Heart left ventricle (tissue), 16 donors: ENCODE measurements at regions not wholly inside any gene's neighbourhood (a gene's known extent, or its start where the extent isn't known, plus 50 kb on each side); places are given as distances from the start of the nearest gene placed in this dataset.

Experiments used
- ATAC-seq, 4 donors: fragments of 200-7000 bp; cut with Tn5 transposase; one replicate each; pipeline ENCODE4 v1.9.1; 2020 to 2022; ENCODE audit warnings: moderate library complexity in 4 of 4, mild to moderate bottlenecking in 3 of 4, moderate number of reproducible peaks in 1 of 4
- DNase-seq, 5 donors: peaks; one replicate each; pipeline ENCODE4 v3.0.0-alpha.2; 2020
- H3K27ac ChIP-seq, 12 donors: fragments of 200-600 bp; sonication (generic) in 4 of 12; one replicate each; pipeline versions ENCODE4 v1.5.0 to v1.8.0; 2016 to 2022; ENCODE audit warnings: mild to moderate bottlenecking in 2 of 12
- H3K27me3 ChIP-seq, 9 donors: fragments of 200-600 bp; sonication (generic) in 2 of 9; one replicate each; pipeline versions ENCODE4 v1.5.1 to v1.8.0; 2016 to 2022; ENCODE audit warnings: mild to moderate bottlenecking in 3 of 9
- H3K36me3 ChIP-seq, 9 donors: fragments of 200-600 bp; sonication (generic) in 2 of 9; one replicate each; pipeline versions ENCODE4 v1.5.0 to v1.8.0; 2018 to 2022; ENCODE audit warnings: mild to moderate bottlenecking in 2 of 9
- H3K4me1 ChIP-seq, 12 donors: fragments of 200-600 bp; sonication (generic) in 4 of 12; one replicate each; pipeline versions ENCODE4 v1.5.0 to v1.8.0; 2016 to 2022; ENCODE audit warnings: mild to moderate bottlenecking in 3 of 12
- H3K4me3 ChIP-seq, 12 donors: fragments of 200-600 bp; sonication (generic) in 4 of 12; one replicate each; pipeline versions ENCODE4 v1.5.0 to v1.8.0; 2017 to 2022; ENCODE audit warnings: mild to moderate bottlenecking in 9 of 12, moderate library complexity in 4 of 12
- H3K9me3 ChIP-seq, 12 donors: fragments of 200-600 bp; sonication (generic) in 4 of 12; one replicate each; pipeline versions ENCODE4 v1.5.0 to v1.8.0; 2016 to 2022; ENCODE audit warnings: mild to moderate bottlenecking in 1 of 12
- CTCF ChIP-seq, 12 donors: fragments of 200-600 bp; sonication (generic) in 4 of 12; IDR thresholded peaks; one replicate each; pipeline versions ENCODE4 v1.5.0 to v1.8.0; 2018 to 2022; ENCODE audit warnings: antibody characterized with exemption in 12 of 12, mild to moderate bottlenecking in 5 of 12
- POLR2A ChIP-seq, 2 donors: fragments of 450-650 bp; IDR thresholded peaks; one replicate each; pipeline ENCODE4 v1.6.1; 2017; ENCODE audit warnings: antibody characterized with exemption in 2 of 2, mild to moderate bottlenecking in 2 of 2, moderate library complexity in 2 of 2
- WGBS, 4 donors: extraction: QIAGEN DNeasy Blood & Tissue Kit in 2 of 4; methylation state at CpG; one replicate each; pipeline versions ENCODE4 v1.1.5 to v1.1.7; 2013 to 2018; 5-methylcytosine and 5-hydroxymethylcytosine counted together
- intact Hi-C, 10 donors: fragments of 100-400 bp; cut with DNase I; formaldehyde crosslinking; loops; one replicate each; pipeline versions ENCODE4 v1.11.1 to v1.14.2; 2022
- donor health status: ischemic (EF 13 %, LVEDD 7.1; RV severe dilation, severe dysfunction).
- donor health status: healthy with polysubstance abuse.
- donor health status: DM: no; HTN: yes; CAD: no.
- donor health status: DM: no; HTN: no; CAD: no.
- donor health status: ischemic (EF 25% LVEDD 6.9; RV normal size, moderate dysfunction).
- donor health status: ischemic (EF 25% LVEDD 5.7; RV mildly dilated, moderate dysfunction).
- donor health status: healthy.
- donor health status: DM: yes; HTN: yes; CAD: no.
- donor health status: ischemic (EF 35%, LVEDD 5.7; RV mildly dilated, moderate dysfunction).
- donor health status: nonischemic (EF 11% LVEDD 7.7; RV severe dilation, severe dysfunction).
- donor health status: DM: yes; HTN: yes; CAD: no.
- donor health status: PGD.
- donor health status: ischemic (EF 29% LVEDD 5.4; RV normal size, mild dysfunction).
- donor health status: nonischemic (EF 23%, LVEDD 6.1; RV moderate dilation, normal function).

- Histone ChIP-seq H3K4me3 (no peak overlapping the region), H3K27me3 (no peaks in the 10 kb centered on the region), H3K9me3 (peaks cover 0 to 5% (median 0%) of the 10 kb centered on the region in 12 donors), H3K4me1 (no peaks in the 10 kb centered on the region), H3K27ac (no peak overlapping the region), H3K36me3 (no peaks in the 10 kb centered on the region)
- no peak for TF ChIP-seq CTCF (IDR thresholded peaks at IDR 0.05)
- no peak for TF ChIP-seq POLR2A (IDR thresholded peaks at IDR 0.05)
- intact Hi-C loops: no loop called here
- ATAC-seq: no peak
- 89 to 94% (median 90%) methylated on average over 2 of the region's 2 CpGs for WGBS, 4 donors
- DNase-seq: no peak
Observed at GRCh38 chr10:8967061-8967460, 912.6 kb downstream of the GATA3 start.

GRCh38 chr10:8969853-8970252 lies 915.4 kb downstream of the GATA3 start:
- DNase-seq (no peak), ATAC-seq (no peak)
- intact Hi-C loops: no loop called here
- TF ChIP-seq POLR2A (IDR thresholded peaks at IDR 0.05): no peak
- TF ChIP-seq CTCF (IDR thresholded peaks at IDR 0.05): no peak
- H3K27me3 ChIP-seq: no peaks in the 10 kb centered on the region
- no peak overlapping the region for H3K27ac ChIP-seq
- WGBS, 4 donors: 74 to 82% (median 82%) methylated on average over 1 of the region's 1 CpG
- no peaks in the 10 kb centered on the region for H3K4me1 ChIP-seq
- no peak overlapping the region for H3K4me3 ChIP-seq
- no peaks in the 10 kb centered on the region for H3K36me3 ChIP-seq
- no peaks in the 10 kb centered on the region for H3K9me3 ChIP-seq

GRCh38 chr10:8975535-8975934 lies 921.0 kb downstream of the GATA3 start:
- H3K36me3 ChIP-seq: no peaks in the 10 kb centered on the region
- H3K9me3 ChIP-seq: no peaks in the 10 kb centered on the region
- H3K4me3 ChIP-seq: no peak overlapping the region
- no peak overlapping the region for H3K27ac ChIP-seq
- intact Hi-C loops: no loop called here
- H3K4me1 ChIP-seq: no peaks in the 10 kb centered on the region
- H3K27me3 ChIP-seq: no peaks in the 10 kb centered on the region
- WGBS, 4 donors: 61 to 65% (median 62%) methylated on average over 4 of the region's 4 CpGs
- DNase-seq: no peak
- TF ChIP-seq CTCF (IDR thresholded peaks at IDR 0.05) (no peak), POLR2A (IDR thresholded peaks at IDR 0.05) (no peak)
- no peak for ATAC-seq

GRCh38 chr10:8978100-8978499 lies 923.6 kb downstream of the GATA3 start:
- WGBS, 4 donors: 83 to 92% (median 91%) methylated on average over 3 of the region's 3 CpGs
- Histone ChIP-seq H3K4me3 (no peak overlapping the region), H3K9me3 (no peaks in the 10 kb centered on the region), H3K36me3 (no peaks in the 10 kb centered on the region), H3K4me1 (no peaks in the 10 kb centered on the region), H3K27ac (no peak overlapping the region), H3K27me3 (no peaks in the 10 kb centered on the region)
- intact Hi-C loops: no loop called here
- DNase-seq (no peak), ATAC-seq (no peak)
- no peak for TF ChIP-seq POLR2A (IDR thresholded peaks at IDR 0.05)
- TF ChIP-seq CTCF (IDR thresholded peaks at IDR 0.05): no peak
